ENCODE measurements at regions not wholly inside any gene's neighbourhood (a gene's known extent, or its start where the extent isn't known, plus 50 kb on each side); places are given as distances from the start of the nearest gene placed in this dataset.

DNA sequence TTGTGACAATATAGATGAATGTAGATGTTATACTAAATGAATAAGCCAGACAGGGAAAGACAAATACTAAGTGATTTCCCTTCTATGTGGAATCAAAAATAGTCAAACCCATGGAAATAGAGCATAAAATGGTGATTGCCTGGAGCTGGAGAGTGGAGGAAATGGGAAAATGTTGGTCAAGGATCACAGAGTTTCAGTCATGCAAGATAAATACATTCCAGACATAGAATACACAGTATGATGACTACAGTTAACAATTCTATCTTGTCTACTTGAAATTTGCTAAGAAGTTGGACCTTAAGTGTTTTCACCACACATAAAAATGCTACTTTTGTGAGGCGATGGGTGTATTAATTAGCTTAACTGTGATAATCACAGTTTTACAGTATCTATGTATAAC is 1182.7 kb downstream of the AACS start:
- TF ChIP-seq POLR2A (IDR thresholded peaks at IDR 0.05) = no peak
- TF ChIP-seq, protein P1, sequence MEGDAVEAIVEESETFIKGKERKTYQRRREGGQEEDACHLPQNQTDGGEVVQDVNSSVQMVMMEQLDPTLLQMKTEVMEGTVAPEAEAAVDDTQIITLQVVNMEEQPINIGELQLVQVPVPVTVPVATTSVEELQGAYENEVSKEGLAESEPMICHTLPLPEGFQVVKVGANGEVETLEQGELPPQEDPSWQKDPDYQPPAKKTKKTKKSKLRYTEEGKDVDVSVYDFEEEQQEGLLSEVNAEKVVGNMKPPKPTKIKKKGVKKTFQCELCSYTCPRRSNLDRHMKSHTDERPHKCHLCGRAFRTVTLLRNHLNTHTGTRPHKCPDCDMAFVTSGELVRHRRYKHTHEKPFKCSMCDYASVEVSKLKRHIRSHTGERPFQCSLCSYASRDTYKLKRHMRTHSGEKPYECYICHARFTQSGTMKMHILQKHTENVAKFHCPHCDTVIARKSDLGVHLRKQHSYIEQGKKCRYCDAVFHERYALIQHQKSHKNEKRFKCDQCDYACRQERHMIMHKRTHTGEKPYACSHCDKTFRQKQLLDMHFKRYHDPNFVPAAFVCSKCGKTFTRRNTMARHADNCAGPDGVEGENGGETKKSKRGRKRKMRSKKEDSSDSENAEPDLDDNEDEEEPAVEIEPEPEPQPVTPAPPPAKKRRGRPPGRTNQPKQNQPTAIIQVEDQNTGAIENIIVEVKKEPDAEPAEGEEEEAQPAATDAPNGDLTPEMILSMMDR (IDR thresholded peaks at IDR 0.05) = no peak
